OCI-LY1 (cell line): ENCODE measurements at regions not wholly inside any gene's neighbourhood (a gene's known extent, or its start where the extent isn't known, plus 50 kb on each side); places are given as distances from the start of the nearest gene placed in this dataset.

Source experiments
- EZH2 ChIP-seq: fragments of 200-600 bp; sonication (generic), shearing (Covaris generic); IDR thresholded peaks from 2 replicates; pipeline ENCODE4 v1.8.0; 2017; ENCODE audit warnings: borderline replicate concordance, mixed run types, mild to moderate bottlenecking, antibody characterized with exemption, low read length, moderate library complexity, mixed read lengths
- TF ChIP-seq, protein P1 (sequence below): fragments of 200-600 bp; sonication (generic), shearing (Covaris generic); IDR thresholded peaks from 2 replicates; pipeline ENCODE4 v1.5.1; 2017; ENCODE audit warnings: mild to moderate bottlenecking, antibody characterized with exemption, low read length, moderate library complexity, mixed read lengths

DNA sequence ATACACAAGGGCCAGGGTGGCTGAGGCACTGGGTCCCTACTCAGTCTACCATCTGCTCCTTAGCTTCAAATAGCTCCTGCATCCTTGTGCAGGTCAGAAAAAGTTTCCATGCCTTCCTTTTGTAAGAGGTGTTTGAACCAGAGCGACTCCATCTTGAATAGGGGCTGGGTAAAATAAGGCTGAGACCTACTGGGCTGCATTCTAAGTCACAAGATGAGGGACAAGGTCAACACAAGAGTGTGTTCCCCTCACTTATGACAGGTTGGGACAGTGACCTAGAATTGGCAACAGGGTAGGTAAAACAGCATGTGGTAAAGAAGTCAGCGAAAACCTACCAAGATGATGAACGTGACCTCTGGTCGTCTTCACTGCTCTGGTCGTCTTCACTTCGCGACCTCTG lies 120.5 kb downstream of the KCNK1 start:
- TF ChIP-seq, protein P1, sequence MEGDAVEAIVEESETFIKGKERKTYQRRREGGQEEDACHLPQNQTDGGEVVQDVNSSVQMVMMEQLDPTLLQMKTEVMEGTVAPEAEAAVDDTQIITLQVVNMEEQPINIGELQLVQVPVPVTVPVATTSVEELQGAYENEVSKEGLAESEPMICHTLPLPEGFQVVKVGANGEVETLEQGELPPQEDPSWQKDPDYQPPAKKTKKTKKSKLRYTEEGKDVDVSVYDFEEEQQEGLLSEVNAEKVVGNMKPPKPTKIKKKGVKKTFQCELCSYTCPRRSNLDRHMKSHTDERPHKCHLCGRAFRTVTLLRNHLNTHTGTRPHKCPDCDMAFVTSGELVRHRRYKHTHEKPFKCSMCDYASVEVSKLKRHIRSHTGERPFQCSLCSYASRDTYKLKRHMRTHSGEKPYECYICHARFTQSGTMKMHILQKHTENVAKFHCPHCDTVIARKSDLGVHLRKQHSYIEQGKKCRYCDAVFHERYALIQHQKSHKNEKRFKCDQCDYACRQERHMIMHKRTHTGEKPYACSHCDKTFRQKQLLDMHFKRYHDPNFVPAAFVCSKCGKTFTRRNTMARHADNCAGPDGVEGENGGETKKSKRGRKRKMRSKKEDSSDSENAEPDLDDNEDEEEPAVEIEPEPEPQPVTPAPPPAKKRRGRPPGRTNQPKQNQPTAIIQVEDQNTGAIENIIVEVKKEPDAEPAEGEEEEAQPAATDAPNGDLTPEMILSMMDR = no peak
- no peak for TF ChIP-seq EZH2
